ENCODE measurements at regions not wholly inside any gene's neighbourhood (a gene's known extent, or its start where the extent isn't known, plus 50 kb on each side); places are given as distances from the start of the nearest gene placed in this dataset.

DNA sequence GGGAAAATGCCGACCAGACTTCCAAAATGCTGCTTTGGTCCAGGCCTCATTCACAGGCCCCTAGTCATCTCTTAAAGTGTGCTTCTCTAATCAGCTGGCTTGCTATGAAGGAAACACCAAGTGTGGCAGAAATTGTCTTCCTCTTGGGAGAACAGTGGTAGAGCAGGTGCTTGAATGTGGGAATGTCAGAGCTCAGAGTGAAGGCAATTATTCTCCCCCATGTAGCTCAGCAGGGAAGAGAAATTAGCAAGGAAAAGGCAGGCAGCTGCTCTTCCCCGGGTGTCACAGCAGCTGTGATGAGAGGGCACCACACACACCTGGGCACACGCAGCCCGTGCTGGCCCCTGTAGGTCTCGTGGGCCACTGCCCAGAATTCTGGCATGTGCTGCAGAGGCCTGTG is 358.5 kb downstream of the WDR72 start:
- no peak for DNase-seq
- intact Hi-C loops (cut with DNase I) = no loop called here
- no peaks in the 10 kb centered on the region for H3K36me3 ChIP-seq
- no peaks in the 10 kb centered on the region for H3K9me3 ChIP-seq
- H3K4me3 ChIP-seq = no peak overlapping the region
- TF ChIP-seq, protein P1, sequence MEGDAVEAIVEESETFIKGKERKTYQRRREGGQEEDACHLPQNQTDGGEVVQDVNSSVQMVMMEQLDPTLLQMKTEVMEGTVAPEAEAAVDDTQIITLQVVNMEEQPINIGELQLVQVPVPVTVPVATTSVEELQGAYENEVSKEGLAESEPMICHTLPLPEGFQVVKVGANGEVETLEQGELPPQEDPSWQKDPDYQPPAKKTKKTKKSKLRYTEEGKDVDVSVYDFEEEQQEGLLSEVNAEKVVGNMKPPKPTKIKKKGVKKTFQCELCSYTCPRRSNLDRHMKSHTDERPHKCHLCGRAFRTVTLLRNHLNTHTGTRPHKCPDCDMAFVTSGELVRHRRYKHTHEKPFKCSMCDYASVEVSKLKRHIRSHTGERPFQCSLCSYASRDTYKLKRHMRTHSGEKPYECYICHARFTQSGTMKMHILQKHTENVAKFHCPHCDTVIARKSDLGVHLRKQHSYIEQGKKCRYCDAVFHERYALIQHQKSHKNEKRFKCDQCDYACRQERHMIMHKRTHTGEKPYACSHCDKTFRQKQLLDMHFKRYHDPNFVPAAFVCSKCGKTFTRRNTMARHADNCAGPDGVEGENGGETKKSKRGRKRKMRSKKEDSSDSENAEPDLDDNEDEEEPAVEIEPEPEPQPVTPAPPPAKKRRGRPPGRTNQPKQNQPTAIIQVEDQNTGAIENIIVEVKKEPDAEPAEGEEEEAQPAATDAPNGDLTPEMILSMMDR (IDR thresholded peaks at IDR 0.05) = no peak
- no peak for TF ChIP-seq POLR2A (IDR thresholded peaks at IDR 0.05)
- no peaks in the 10 kb centered on the region for H3K4me1 ChIP-seq
- WGBS, 2 donors = 62 to 70% methylated on average over 3 to 4 of the region's 5 CpGs
- H3K27me3 ChIP-seq = peaks cover 0 to 5% (median 0%) of the 10 kb centered on the region in 4 donors
- H3K27ac ChIP-seq = no peak overlapping the region

DNA sequence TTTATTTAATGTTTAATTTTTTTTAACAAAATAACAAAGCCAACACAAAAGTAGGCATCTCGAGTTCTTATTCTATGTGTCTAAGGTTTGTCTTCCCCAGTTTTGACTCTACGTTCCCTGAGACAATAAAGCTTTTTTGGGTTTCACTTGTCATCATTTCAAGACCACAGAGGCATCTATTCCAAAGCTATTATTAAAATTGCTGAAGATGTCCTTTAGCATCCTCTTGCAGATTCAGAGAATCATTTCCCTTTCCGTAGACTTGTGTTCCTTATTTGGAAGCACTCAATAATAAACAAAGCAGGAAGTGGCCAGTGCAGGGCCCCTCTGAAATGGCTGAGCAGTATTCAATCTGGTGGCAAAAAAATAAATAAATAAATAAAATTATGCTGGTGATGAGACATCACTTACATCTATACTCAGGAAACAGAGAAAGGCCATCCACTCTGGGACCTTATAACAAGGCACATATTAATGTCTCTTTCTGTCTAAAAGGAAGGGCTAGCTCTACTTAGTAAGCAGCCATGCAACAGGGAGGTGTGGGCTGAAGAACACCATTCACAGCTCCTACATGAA is 362.3 kb downstream of the WDR72 start:
- H3K27me3 ChIP-seq = peaks cover 0 to 5% (median 0%) of the 10 kb centered on the region in 4 donors
- no peak overlapping the region for H3K27ac ChIP-seq
- intact Hi-C loops (cut with DNase I) = no loop called here
- no peak for DNase-seq
- TF ChIP-seq POLR2A (IDR thresholded peaks at IDR 0.05) = no peak
- TF ChIP-seq, protein P1 (IDR thresholded peaks at IDR 0.05) = no peak
- H3K36me3 ChIP-seq = no peaks in the 10 kb centered on the region
- H3K4me3 ChIP-seq = no peak overlapping the region
- WGBS, 2 donors = 59 to 61% methylated on average over 3 of the region's 3 CpGs
- no peaks in the 10 kb centered on the region for H3K9me3 ChIP-seq
- no peaks in the 10 kb centered on the region for H3K4me1 ChIP-seq

GRCh38 chr15:53395871-53396270 is 363.6 kb downstream of the WDR72 start:
- intact Hi-C loops (cut with DNase I) = no loop called here
- 80 to 85% methylated on average over 1 to 2 of the region's 2 CpGs for WGBS, 2 donors
- H3K36me3 ChIP-seq = no peaks in the 10 kb centered on the region
- DNase-seq = no peak
- H3K27me3 ChIP-seq = peaks cover 0 to 2% (median 0%) of the 10 kb centered on the region in 4 donors
- no peaks in the 10 kb centered on the region for H3K9me3 ChIP-seq
- H3K4me3 ChIP-seq = no peak overlapping the region
- H3K27ac ChIP-seq = no peak overlapping the region
- no peaks in the 10 kb centered on the region for H3K4me1 ChIP-seq
- TF ChIP-seq, protein P1 (IDR thresholded peaks at IDR 0.05) = no peak
- no peak for TF ChIP-seq POLR2A (IDR thresholded peaks at IDR 0.05)

GRCh38 chr15:53390549-53390948 is 368.9 kb downstream of the WDR72 start:
- no peak for TF ChIP-seq POLR2A (IDR thresholded peaks at IDR 0.05)
- TF ChIP-seq, protein P1 (IDR thresholded peaks at IDR 0.05) = no peak
- no peak for DNase-seq
- H3K36me3 ChIP-seq = no peaks in the 10 kb centered on the region
- no peak overlapping the region for H3K4me3 ChIP-seq
- 89 to 90% methylated on average over 1 of the region's 1 CpG for WGBS, 2 donors
- H3K27ac ChIP-seq = no peak overlapping the region
- intact Hi-C loops (cut with DNase I) = no loop called here
- H3K4me1 ChIP-seq = no peaks in the 10 kb centered on the region
- H3K9me3 ChIP-seq = no peaks in the 10 kb centered on the region
- no peaks in the 10 kb centered on the region for H3K27me3 ChIP-seq

GRCh38 chr15:53389271-53390037 is 370.0 kb downstream of the WDR72 start:
- intact Hi-C loops (cut with DNase I) = no loop called here
- DNase-seq = no peak
- Histone ChIP-seq H3K36me3 (no peaks in the 10 kb centered on the region), H3K27me3 (no peaks in the 10 kb centered on the region), H3K4me3 (no peak overlapping the region), H3K9me3 (no peaks in the 10 kb centered on the region), H3K27ac (no peak overlapping the region), H3K4me1 (no peaks in the 10 kb centered on the region)
- 78 to 85% methylated on average over 13 of the region's 15 CpGs for WGBS, 2 donors
- TF ChIP-seq, protein P1 (IDR thresholded peaks at IDR 0.05) = no peak
- TF ChIP-seq POLR2A (IDR thresholded peaks at IDR 0.05) = no peak
